T47D (cell line): ENCODE measurements at regions not wholly inside any gene's neighbourhood (a gene's known extent, or its start where the extent isn't known, plus 50 kb on each side); places are given as distances from the start of the nearest gene placed in this dataset.

Experiments
- DNase-seq, 2 experiments: peaks; one replicate each; pipeline versions ENCODE4 v3.0.0 to v3.0.0-alpha.2; 2011 to 2012; ENCODE audit warnings: low read depth in 1 of 2, low spot score in 1 of 2
- JUND ChIP-seq: IDR thresholded peaks from 2 replicates; pipeline ENCODE4 v1.6.1; 2012; ENCODE audit warnings: low read depth
- in situ Hi-C: cut with HindIII; loops from 2 replicates; pipeline ENCODE4 v1.10.0; 2016; ENCODE audit warnings: low sequenced_read_pairs, low pct_unique_long_range_greater_than_20kb

DNA sequence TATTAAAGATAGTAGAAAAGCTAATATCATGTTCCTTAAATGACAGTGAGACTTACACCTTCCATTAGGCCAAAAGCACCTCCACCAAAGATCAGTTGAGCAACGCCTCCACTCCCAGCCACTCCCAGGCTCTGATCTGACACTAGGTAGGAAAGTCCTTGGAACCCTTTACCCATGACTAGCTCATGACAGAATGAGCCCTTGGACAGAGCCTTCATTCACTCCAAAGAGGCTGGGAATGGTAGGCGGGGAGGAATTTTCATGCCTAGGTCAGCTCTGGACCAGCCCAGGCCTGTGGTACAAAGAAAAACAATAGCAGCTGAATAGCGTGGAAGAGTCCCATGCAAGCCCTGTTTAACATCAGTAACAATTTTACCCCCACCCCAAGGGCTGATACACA is 493.7 kb downstream of the NR2F1-AS1 start:
- in situ Hi-C loops: no loop called here
- no peak for DNase-seq
- TF ChIP-seq JUND: no peak

DNA sequence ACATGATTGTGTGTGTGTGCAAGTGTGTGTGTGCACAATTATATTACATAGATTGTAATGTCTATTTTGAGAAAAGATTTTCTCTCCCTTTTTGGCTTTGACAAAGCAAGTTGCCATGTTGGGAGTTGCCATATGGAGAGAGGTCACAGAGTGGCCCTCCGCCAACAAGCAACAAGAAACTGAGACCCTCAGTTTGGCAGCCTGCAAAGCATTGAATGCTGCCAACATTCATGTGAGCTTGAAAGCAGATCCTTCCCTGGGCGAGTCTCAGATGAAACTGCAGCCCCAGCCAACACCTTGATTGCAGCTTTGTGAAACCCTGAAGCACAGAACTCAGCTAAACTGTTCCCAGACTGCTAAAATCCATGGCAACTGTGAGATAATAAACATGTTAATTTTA is 498.0 kb downstream of the NR2F1-AS1 start:
- DNase-seq: no peak
- no peak for TF ChIP-seq JUND
- in situ Hi-C loops: no loop called here

DNA sequence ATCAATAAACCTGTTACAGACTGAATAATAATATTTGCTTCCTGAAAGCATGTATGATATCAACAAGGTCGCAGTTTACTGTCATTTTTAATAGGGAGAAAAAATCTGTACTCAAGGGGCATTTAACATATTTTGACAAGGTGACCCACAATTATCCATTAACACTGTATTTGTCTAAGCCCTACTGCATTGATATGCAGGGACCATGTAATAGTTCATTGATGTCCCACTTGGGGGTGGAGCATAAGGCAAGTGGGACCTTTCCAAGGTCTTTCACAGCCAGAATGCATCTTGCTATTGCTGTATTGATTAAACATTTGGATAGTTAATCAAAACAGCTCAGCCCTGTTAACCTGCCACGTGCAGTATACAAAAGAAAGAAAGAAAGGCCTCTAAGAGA is 502.0 kb downstream of the NR2F1-AS1 start:
- DNase-seq: no peak
- no peak for TF ChIP-seq JUND
- in situ Hi-C loops: no loop called here

DNA sequence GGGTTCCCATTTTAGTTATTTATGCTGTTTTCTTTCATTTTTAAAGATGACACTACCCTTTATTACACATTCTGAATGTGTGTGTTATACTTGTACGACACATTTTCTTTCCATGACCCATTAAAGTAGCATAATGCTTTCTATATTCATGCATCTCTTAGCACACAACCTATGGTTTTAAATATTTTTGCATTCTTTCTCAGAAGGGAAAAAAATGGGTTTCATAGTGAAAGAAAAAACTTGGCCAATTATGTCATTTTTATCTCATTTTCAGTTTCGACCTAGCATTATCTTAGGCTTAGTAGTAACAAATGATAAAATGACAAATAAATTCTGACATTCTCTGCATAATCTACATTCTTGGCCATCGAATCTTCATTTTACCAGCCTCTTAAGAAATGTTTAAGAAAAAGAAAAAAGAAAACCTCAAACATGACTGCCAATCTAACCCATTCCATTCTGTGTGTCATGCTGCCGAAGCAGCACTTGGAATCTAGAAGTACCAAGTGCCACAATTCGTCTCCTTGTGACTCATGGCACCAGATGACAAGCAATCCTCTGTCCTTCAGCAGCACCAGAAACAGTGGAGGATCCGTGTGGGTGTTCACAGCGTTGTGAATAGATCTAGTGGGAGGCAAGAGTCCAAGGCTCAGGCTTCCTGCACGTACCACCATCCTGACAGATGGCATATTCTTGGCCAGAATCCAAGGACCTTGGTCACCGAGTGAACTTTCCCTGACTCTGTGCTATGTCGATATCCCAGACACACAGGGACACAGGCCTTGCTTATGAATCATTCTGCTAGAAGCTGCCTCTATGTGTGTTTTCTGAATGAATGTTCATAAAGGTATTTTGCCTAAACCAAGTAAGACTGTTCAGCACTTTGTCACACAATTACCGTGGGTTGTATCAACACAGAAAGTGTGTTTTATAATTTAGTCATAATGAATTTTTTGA is 502.7 kb downstream of the NR2F1-AS1 start:
- no peak for TF ChIP-seq JUND
- in situ Hi-C loops: no loop called here
- DNase-seq: no peak

DNA sequence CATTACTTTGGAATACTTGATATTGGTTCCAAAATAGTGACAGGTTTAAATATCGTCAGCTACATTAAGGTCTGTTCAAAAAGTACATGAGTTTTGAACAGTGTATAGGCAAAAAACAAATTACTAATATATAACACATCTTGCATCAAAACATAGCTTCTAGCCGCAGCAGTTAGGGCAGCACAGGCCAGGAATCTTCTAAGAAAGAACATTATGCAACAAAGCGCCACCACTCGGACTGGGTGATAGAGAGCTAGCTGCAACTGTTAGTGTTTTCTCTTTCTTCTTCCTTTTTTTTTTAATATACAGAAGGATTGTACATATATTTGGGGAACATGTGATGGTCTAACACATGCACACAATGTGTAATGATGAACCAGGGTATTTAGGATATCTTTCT is 504.5 kb downstream of the NR2F1-AS1 start:
- no peak for TF ChIP-seq JUND
- in situ Hi-C loops: no loop called here
- DNase-seq: no peak

DNA sequence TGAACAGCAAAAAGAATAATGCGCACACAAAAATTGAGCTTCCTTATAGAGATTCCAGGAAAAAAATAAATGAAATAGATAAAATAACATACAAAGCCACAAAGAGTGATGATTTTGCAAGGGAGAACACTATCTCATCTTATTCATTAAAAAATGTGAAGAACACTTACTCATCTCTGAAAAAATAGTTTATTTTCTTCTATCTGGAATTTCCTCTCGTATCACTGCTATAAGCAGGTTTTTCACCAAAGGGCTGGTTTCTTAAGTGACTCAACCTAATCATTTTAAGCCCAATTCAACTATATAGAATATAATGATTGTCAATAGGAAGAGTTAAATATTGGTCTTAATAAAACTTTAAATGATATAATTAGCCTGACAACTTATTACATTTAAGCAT is 504.9 kb downstream of the NR2F1-AS1 start:
- no peak for TF ChIP-seq JUND
- in situ Hi-C loops: no loop called here
- no peak for DNase-seq

DNA sequence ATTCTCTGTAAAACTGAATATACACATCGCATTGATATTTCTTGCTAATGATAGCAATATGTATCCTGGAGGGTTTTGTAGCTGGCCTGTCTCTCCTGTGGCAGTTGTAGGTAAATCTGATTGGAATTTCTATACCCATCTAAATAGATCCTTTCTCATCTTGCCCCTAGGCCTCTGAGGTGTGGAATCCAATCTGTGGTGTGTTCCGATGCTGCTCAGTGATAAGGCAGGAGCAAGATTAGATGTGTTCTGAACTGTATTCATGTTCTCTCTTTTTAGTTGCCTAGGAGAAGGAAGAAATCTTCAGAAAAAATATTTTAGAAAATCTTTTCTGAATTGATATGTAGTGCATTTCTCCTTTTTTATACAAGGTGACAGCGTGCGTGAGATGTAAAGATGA is 507.5 kb downstream of the NR2F1-AS1 start:
- in situ Hi-C loops: no loop called here
- TF ChIP-seq JUND: no peak
- DNase-seq: no peak

DNA sequence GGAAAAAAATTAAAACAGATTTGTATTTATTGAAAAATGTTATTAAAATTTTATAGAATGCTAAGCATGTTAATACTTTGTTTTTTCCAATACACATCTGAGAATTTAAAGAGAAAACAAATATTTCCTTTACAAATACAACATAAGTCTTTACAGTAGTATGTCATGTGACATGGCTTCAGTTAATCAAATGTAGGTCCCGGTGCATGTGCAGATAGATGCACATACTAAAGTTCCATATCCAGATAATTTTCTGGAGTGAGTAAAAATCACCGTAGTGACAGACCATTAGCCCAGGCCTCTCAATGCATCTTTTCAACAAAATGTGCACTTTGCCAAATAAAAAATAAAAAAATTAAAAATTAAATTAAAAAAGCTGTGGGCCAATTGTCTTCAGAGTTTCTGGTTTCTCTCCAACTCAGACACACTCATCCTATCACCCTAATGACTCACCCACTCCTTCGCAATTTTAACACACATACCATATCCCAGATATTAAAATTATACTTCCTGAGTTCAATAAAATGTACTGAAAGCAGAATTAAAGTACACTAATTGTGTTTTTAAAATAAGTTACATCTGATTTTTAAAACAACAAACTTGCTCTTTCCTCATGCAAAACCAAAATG is 508.1 kb downstream of the NR2F1-AS1 start:
- no peak for TF ChIP-seq JUND
- in situ Hi-C loops: no loop called here
- no peak for DNase-seq

DNA sequence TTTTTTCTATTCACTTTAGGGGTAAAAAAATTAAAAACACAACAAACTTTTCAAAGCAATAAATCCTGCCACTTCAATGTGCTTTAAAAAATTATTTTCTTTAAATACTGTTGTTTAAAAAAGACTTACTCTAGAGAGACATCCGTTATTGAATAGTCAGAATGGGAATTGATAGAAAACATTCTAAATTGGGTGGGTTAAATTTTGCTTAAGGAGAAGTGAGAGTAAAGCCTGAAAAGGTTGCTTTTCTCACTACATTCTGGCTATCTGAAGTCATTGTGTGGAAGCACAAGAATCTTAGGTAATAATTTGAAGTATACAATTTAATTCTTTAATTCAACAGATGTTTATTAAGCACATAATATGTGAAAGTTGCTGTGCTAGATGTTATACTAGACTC is 509.3 kb downstream of the NR2F1-AS1 start:
- TF ChIP-seq JUND: no peak
- in situ Hi-C loops: no loop called here
- no peak for DNase-seq

DNA sequence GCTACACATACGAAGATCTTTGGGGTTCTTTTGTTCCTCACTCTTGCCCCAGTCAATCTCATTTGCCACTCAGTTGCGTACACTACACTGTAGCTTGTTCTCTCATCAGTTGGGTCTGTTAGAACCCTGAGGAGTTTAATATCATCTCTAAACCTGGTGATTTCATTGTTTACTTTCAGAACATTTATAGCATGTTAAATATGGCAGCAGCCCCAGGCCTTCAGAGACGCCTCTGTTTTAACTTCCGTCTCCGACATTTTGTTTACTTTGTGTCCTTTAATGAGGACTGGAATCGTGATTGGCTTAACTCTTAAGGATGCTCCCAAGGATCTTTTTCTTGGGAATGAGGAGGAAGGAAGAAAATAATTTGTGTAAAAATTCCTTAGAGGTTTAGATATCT is 510.1 kb downstream of the NR2F1-AS1 start:
- in situ Hi-C loops: no loop called here
- DNase-seq: peak in 1 of 2 experiments; percentile 51
- TF ChIP-seq JUND: peak; percentile 60; the same call in 1 of the 2 replicates

DNA sequence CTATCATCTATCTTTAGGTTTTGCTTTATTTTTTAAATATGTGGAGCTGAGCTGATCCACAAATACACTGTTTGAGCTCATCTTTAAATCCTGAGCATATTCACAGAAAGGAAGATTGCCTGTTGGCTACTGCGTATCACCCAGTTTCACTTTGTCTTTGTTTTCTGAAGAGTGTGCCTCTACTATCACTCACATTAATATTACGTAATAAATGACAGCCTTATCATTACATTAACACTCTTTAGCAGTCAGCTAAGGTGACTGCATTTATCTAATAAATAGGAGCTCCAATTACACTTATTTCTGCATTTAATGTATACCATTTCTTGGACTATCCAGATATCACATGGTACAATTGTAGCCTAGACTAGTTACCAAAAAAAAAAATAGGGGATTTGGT is 511.7 kb downstream of the NR2F1-AS1 start:
- in situ Hi-C loops: no loop called here

DNA sequence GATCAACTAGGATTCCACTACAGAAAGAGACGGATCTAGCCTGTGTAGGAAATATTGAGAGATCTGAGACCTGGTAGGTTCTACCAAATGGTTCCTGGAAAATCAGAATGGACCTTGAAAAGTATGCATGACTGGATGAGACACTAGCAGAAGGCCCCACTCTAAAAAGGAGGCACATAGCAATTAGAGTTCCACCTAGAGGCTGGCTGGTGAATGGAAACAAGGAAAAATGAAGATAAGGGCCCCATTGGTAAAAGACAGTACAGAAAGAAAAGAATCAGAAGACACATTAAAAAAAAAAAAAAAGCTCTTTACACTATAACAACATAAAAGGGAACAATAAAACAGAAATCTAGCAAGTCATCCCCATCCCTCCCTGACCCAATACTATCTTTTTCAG is 518.5 kb downstream of the NR2F1-AS1 start:
- no peak for TF ChIP-seq JUND
- peak in 1 of 2 experiments; percentile 48 for DNase-seq
- in situ Hi-C loops: no loop called here

More for the DNA sequence above, 511.7 kb downstream of the NR2F1-AS1 start:
- no peak for TF ChIP-seq JUND
- no peak for DNase-seq

DNA sequence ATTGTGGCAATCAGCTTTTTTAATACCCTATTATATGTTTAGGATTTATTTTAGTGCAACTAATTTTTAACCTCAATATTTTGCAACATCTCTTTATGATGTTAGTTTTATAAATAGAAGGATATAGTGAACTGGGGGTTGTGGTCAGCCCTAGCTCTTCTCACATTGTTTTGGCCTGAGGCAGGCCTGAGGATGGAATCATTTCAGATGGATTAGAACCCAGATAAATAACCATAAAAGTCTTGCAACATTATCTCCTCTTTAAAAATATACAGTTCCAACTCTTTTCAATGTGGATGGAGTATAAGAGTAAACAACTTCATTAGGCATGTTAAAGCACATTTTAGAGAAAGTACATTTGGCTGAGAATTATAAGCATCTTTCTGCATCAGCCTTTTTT is 522.7 kb downstream of the NR2F1-AS1 start:
- TF ChIP-seq JUND: no peak
- in situ Hi-C loops: no loop called here
- no peak for DNase-seq
